GM18907 (cell line): ENCODE measurements at regions not wholly inside any gene's neighbourhood (a gene's known extent, or its start where the extent isn't known, plus 50 kb on each side); places are given as distances from the start of the nearest gene placed in this dataset.

Experiments
- ATAC-seq: cut with Tn5 transposase; IDR thresholded peaks from one replicate; pipeline ENCODE4 v1.9.1; 2021; ENCODE audit warnings: mild to moderate bottlenecking, moderate library complexity; ENCODE audit not compliant: unreplicated experiment

GRCh38 chr1:30049748-30050296 lies 673.6 kb downstream of the MATN1 start:
- ATAC-seq: no peak

- ATAC-seq: no peak
Observed at GRCh38 chr1:30048905-30049304, 674.5 kb downstream of the MATN1 start.

GRCh38 chr1:30047576-30047975 lies 675.8 kb downstream of the MATN1 start:
- no peak for ATAC-seq

DNA sequence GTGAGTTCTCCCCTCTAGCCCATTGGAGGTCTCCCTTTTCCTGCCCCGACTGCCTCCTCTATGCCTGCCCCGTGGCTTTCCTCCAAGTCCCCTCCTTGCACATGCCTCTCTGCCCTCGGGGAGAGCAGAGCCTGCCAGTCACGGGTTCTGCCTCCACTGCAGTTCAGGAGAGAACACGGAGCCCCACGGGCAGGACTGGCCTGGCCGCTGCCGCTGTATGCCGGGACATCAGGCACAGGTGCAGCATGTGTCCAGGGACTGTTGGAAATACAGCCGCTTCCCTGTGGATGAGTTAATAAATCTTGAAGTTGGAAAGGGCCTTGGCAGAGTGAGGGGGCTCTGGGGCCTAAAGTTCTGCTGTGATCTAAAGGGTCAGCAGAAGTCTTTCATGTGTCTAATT lies 676.6 kb downstream of the MATN1 start:
- no peak for ATAC-seq

DNA sequence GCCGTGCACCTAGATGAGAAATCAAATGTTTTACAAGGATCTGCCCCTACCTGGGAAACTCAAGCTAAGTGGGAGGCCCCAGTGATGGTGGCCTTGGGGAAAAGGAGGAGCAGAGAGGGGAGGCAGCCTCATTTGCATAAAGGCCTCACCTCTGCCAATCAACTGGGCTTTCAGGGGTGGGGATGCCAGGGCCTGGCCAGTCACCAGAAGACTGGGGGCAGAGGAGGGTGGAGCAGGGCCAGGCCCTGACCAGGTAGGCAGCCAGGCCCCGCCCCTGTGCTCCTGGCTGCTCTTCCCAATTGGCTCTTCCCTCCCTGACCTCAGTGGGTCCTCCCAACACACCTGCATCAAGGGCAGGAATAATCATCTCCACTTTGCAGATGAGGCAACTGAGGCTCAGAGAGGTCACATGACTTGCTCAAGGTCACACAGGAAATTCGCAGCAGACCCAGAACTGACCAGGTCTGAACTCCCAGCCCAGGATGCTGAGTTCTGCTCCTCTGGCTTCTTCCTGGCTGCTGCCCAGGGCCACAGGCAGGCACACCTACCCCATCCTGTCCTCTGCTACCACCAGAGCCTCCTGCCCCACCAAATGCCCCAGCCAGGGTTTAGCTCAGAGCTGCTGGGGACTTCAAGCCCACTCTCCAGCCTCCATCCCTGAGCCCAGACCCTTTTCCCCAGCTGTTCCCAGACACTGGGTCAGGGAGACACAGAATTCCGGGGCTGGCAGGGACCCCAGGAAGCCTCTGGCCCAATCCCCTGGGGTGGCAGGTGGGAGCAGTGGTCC lies 677.9 kb downstream of the MATN1 start:
- no peak for ATAC-seq

- ATAC-seq: no peak
Observed at GRCh38 chr1:30044656-30045144, 678.7 kb downstream of the MATN1 start.

GRCh38 chr1:30043731-30044408 lies 679.5 kb downstream of the MATN1 start:
- ATAC-seq: no peak

- no peak for ATAC-seq
Observed at GRCh38 chr1:30043256-30043655, 680.1 kb downstream of the MATN1 start.

GRCh38 chr1:30042438-30043147 lies 680.8 kb downstream of the MATN1 start:
- no peak for ATAC-seq

DNA sequence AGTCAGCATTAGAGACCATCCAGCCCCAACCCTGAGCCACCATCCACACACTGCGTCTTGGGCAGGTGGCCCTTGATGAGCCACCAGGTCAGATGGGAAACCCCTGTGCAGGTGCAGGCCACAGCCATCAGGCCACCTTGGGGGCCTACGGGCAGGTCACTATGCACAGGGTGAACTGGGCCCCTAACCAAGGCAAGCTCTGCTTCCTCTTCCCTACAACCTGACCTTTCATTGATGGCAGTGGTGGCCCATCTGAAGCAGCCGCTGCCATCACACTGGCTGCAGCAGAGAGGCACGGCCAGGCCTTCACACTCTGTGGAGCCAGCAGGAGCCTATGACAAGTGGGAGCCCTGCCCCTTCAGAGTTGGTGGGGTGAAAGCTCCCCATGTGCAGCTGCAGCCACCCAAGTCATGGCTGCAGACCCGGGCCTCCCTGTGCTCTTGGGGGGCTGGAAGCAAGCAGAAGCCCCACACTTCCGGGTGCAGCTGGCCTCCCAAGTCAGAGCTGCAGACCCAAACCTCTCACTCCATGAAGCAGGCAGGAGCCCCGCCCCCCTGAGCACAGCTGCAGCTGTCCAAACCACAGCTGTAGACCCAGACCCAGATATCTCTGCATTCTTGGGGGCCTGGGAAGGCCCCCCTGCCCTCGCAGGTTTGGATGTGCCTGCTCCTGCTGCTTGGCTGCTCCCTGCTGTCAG lies 681.5 kb downstream of the MATN1 start:
- no peak for ATAC-seq

DNA sequence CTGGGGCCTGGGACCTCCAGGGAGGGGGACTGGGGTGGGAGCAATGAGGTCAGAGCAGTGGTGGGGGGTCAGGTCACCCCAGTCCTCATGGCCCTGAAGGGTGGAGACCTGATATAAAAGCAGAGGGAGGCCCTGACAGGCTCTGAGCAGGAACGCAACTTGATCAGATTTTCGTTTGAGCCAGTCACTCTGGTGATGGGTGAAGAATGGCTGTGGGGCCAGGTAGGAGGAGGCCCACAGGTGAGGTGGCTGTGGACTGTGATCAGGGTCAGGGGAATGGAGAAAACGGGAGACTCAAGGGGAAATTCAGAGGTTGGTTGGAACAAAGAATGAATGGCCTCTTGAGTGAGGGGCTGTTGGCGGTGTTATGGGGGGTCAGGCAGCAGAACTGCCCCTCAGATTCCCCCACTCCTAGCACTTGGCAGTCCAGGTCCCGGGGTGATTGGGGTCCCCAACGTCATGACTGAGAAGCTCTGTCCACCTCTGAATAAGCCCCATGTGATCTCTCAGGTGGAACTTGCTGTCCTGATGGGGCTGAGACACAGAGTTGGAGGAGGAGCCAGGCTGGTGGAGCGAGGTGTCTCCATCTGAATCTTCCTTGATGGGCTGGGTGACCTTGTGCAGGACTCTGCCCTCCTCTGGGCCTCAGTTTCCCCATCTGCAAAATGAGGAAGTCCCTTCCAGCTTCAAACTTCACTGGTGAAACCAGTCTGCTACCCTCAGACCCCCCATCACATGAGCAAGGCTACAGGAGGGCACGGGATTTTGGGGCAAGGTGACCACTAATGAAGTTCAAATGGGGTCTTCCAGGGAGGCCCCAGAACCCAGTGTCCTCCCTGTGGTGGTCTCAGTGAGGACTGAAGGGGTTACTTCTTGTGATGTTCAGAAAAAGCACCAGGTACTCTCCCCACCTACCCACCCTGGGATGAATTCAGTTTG lies 683.0 kb downstream of the MATN1 start:
- no peak for ATAC-seq

GRCh38 chr1:30039354-30040080 lies 683.9 kb downstream of the MATN1 start:
- no peak for ATAC-seq

DNA sequence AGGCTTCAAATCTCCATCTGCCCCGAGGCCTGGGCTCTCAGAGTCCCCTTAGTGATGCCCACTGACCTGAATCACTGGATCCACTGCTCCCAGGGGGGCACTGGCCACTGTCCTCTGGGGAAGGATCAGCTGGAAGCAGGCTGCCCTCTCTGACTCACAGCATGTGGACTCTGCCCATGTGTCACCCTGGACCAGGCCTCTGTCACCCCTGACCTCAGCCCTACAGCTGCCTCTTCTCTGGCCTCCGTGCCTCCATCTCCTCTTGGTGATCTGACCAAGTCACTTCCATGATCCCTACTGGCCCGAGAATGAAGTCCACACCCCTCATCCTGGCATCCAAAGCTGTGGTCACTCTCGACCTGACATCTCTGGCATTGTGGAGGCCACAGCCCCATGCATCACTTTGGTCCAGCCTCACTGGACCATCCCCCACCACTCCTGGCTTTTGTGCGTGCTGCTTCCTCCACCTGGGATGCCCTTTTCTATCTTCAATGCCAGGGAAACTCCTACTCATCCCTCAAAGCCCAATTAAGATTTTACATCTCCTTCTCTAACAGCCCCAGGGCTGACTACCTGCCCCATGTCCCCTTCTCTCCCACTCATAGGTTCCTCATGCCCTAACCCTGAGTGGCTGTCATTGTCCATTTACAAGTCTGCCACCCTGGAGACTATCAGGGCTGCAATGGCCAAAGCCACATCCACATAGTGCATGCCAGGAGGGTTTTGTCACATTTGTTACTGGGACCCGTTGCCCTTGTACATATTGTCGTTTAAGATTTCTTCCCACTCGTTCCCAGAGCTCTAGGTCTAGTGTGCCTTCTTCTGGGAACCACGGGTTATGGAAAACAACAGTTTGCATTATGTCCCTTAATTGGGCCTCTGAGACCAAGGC lies 685.0 kb downstream of the MATN1 start:
- no peak for ATAC-seq

DNA sequence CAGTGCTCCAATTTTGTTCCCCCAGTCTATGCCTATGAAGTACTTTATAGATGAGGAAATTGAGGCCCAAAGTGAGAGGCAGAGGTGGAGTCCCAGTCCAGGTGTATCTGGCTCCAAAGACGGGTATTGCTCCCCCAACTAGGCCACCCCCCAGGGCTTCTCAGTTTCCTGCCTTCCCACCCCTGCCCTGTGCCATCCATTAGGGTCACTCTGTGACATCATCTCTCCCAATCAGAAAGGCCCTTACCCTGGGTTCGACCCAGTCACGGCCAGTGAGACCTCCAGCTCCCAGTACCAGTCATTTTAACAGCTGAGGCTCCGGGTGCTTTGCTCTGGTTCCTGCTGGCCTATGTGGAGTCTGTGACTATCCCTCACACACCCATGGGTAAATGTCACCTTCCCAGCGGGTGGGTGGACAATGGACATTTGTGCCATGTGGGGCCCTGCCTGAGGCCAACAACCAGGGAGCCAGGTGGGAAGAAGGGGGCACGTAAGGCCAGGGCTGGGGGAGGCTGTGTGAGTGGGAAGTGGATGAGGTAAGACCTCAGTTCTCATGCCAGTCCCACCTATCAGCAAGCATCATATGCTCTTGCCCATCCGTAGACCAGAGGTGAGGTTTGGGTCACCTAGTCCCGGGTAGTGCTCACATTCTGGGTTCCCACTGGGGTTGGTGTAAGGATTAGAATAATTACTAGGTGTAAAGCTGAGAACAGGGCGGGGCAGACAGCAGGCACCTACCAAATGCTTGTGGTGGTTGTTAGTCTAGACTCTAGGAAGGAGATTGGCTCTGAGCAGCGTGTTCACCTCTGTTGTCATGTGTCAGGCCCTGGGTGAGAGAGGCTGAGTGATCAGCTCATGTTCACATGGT lies 685.9 kb downstream of the MATN1 start:
- ATAC-seq: no peak

- ATAC-seq: no peak
Observed at GRCh38 chr1:30036666-30037065, 686.7 kb downstream of the MATN1 start.

GRCh38 chr1:30036229-30036547 lies 687.2 kb downstream of the MATN1 start:
- ATAC-seq: no peak

GRCh38 chr1:30035522-30036228 lies 687.7 kb downstream of the MATN1 start:
- no peak for ATAC-seq
